ENCODE measurements at regions not wholly inside any gene's neighbourhood (a gene's known extent, or its start where the extent isn't known, plus 50 kb on each side); places are given as distances from the start of the nearest gene placed in this dataset.
A peak's percentile ranks its signal among the peaks of the same experiment; 100 is the strongest.

- peak in 1 of 2 donors; percentile 11 for DNase-seq
- Histone ChIP-seq H3K27ac (no peak overlapping the region), H3K27me3 (peaks cover 0 to 54% (median 0%) of the 10 kb centered on the region in 3 donors), H3K4me3 (no peak overlapping the region), H3K9me3 (peaks cover 0 to 23% (median 7%) of the 10 kb centered on the region in 4 donors), H3K4me1 (no peaks in the 10 kb centered on the region), H3K36me3 (no peaks in the 10 kb centered on the region)
- TF ChIP-seq POLR2AphosphoS5 (IDR thresholded peaks at IDR 0.05), result no peak
- TF ChIP-seq EP300 (IDR thresholded peaks at IDR 0.05), result no peak
- TF ChIP-seq POLR2A (IDR thresholded peaks at IDR 0.05), result no peak
- intact Hi-C loops (cut with DNase I; ENCODE audit: low total_unique reads), result no loop called here
- 55 to 74% (median 60%) methylated on average over 5 of the region's 5 CpGs for WGBS, 5 donors
Observed at GRCh38 chr1:5645135-5645399, 347.2 kb downstream of the NPHP4 start.

GRCh38 chr1:5644281-5645134, 347.7 kb downstream of the NPHP4 start:
- 81 to 91% (median 85%) methylated on average over 10 to 12 of the region's 12 CpGs for WGBS, 5 donors
- peak in 1 of 2 donors; percentile 10 for DNase-seq
- H3K27me3 ChIP-seq, result peaks cover 0 to 54% (median 0%) of the 10 kb centered on the region in 3 donors

GRCh38 chr1:5643360-5644107, 348.7 kb downstream of the NPHP4 start:
- Histone ChIP-seq H3K27ac (no peak overlapping the region), H3K36me3 (no peaks in the 10 kb centered on the region), H3K27me3 (peaks cover 0 to 58% (median 0%) of the 10 kb centered on the region in 3 donors), H3K4me3 (no peak overlapping the region), H3K9me3 (peaks cover 0 to 23% (median 7%) of the 10 kb centered on the region in 4 donors), H3K4me1 (no peaks in the 10 kb centered on the region)
- intact Hi-C loops (cut with DNase I; ENCODE audit: low total_unique reads), result no loop called here
- peak in 1 of 2 donors; percentile 13 for DNase-seq
- TF ChIP-seq POLR2A (IDR thresholded peaks at IDR 0.05), result no peak
- no peak for TF ChIP-seq EP300 (IDR thresholded peaks at IDR 0.05)
- TF ChIP-seq POLR2AphosphoS5 (IDR thresholded peaks at IDR 0.05), result no peak
- no peak for TF ChIP-seq CTCF (IDR thresholded peaks at IDR 0.05)
- 68 to 82% (median 78%) methylated on average over 13 to 15 of the region's 15 CpGs for WGBS, 5 donors

More at GRCh38 chr1:5644281-5645134, 347.7 kb downstream of the NPHP4 start:
- TF ChIP-seq POLR2AphosphoS5 (IDR thresholded peaks at IDR 0.05) (no peak), EP300 (IDR thresholded peaks at IDR 0.05) (no peak)
- Histone ChIP-seq H3K36me3 (no peaks in the 10 kb centered on the region), H3K9me3 (peaks cover 0 to 23% (median 7%) of the 10 kb centered on the region in 4 donors), H3K4me1 (no peaks in the 10 kb centered on the region), H3K4me3 (no peak overlapping the region), H3K27ac (no peak overlapping the region)
- intact Hi-C loops (cut with DNase I; ENCODE audit: low total_unique reads), result no loop called here

- H3K27ac ChIP-seq, result no peak overlapping the region
- DNase-seq, result peak in 1 of 2 donors; percentile 7
- 45 to 61% (median 60%) methylated on average over 6 of the region's 6 CpGs for WGBS, 5 donors
- H3K4me1 ChIP-seq, result no peaks in the 10 kb centered on the region
- TF ChIP-seq POLR2A (IDR thresholded peaks at IDR 0.05) (no peak), CTCF (IDR thresholded peaks at IDR 0.05) (no peak), POLR2AphosphoS5 (IDR thresholded peaks at IDR 0.05) (no peak)
- intact Hi-C loops (cut with DNase I; ENCODE audit: low total_unique reads), result no loop called here
- H3K4me3 ChIP-seq, result no peak overlapping the region
- H3K27me3 ChIP-seq, result peaks cover 0 to 63% (median 0%) of the 10 kb centered on the region in 3 donors
- no peaks in the 10 kb centered on the region for H3K36me3 ChIP-seq
- peaks cover 0 to 9% (median 4%) of the 10 kb centered on the region in 4 donors for H3K9me3 ChIP-seq
Observed at GRCh38 chr1:5640845-5641244, 351.4 kb downstream of the NPHP4 start.

GRCh38 chr1:5639106-5639722, 353.0 kb downstream of the NPHP4 start:
- Histone ChIP-seq H3K4me1 (no peaks in the 10 kb centered on the region), H3K36me3 (no peaks in the 10 kb centered on the region), H3K9me3 (no peaks in the 10 kb centered on the region), H3K27me3 (peaks cover 0 to 62% (median 0%) of the 10 kb centered on the region in 3 donors), H3K4me3 (no peak overlapping the region), H3K27ac (no peak overlapping the region)
- DNase-seq, result peak in 1 of 2 donors; percentile 16
- TF ChIP-seq EP300 (IDR thresholded peaks at IDR 0.05) (no peak), CTCF (IDR thresholded peaks at IDR 0.05) (no peak), POLR2A (IDR thresholded peaks at IDR 0.05) (no peak), POLR2AphosphoS5 (IDR thresholded peaks at IDR 0.05) (no peak)
- 40 to 63% (median 59%) methylated on average over 5 of the region's 5 CpGs for WGBS, 5 donors
- intact Hi-C loops (cut with DNase I; ENCODE audit: low total_unique reads), result no loop called here
